ENCODE measurements at regions not wholly inside any gene's neighbourhood (a gene's known extent, or its start where the extent isn't known, plus 50 kb on each side); places are given as distances from the start of the nearest gene placed in this dataset.

- ATAC-seq (no peak), DNase-seq (ENCODE audit: missing footprints) (no peak)
- intact Hi-C loops (cut with DNase I): loop anchor here (5.0 kb wide), 1 partner anchor 169 kb away; no protein-coding TSS in a partner anchor
Observed at GRCh38 chr1:22276396-22276748, 133.5 kb upstream of the WNT4 start.

GRCh38 chr1:22277662-22278061 lies 134.8 kb upstream of the WNT4 start:
- intact Hi-C loops (cut with DNase I): loop anchor here (5.0 kb wide), 1 partner anchor 170 kb away; no protein-coding TSS in a partner anchor

GRCh38 chr1:22279735-22280134 lies 136.8 kb upstream of the WNT4 start:
- no peak for ATAC-seq
- no peak for DNase-seq (ENCODE audit: missing footprints)
- intact Hi-C loops (cut with DNase I): loop anchor here (5.0 kb wide), 1 partner anchor 172 kb away; no protein-coding TSS in a partner anchor

More at GRCh38 chr1:22277662-22278061, 134.8 kb upstream of the WNT4 start:
- DNase-seq (ENCODE audit: missing footprints) (no peak), ATAC-seq (no peak)

- ATAC-seq: no peak
- intact Hi-C loops (cut with DNase I): no loop called here
- no peak for DNase-seq (ENCODE audit: missing footprints)
Observed at GRCh38 chr1:22280526-22280925, 137.6 kb upstream of the WNT4 start.

- ATAC-seq (peak; percentile 23), DNase-seq (ENCODE audit: missing footprints) (no peak)
- intact Hi-C loops (cut with DNase I): no loop called here
Observed at GRCh38 chr1:22281521-22282363, 138.8 kb upstream of the WNT4 start.

- ATAC-seq (no peak), DNase-seq (ENCODE audit: missing footprints) (no peak)
- intact Hi-C loops (cut with DNase I): no loop called here
Observed at GRCh38 chr1:22282364-22282995, 139.6 kb upstream of the WNT4 start.

GRCh38 chr1:22283596-22283995 lies 140.7 kb upstream of the WNT4 start:
- intact Hi-C loops (cut with DNase I): no loop called here
- no peak for ATAC-seq
- no peak for DNase-seq (ENCODE audit: missing footprints)

GRCh38 chr1:22284236-22284635 lies 141.3 kb upstream of the WNT4 start:
- intact Hi-C loops (cut with DNase I): no loop called here
- no peak for ATAC-seq

GRCh38 chr1:22284906-22285548 lies 142.1 kb upstream of the WNT4 start:
- intact Hi-C loops (cut with DNase I): no loop called here
- ATAC-seq (no peak), DNase-seq (ENCODE audit: missing footprints) (no peak)

More at GRCh38 chr1:22284236-22284635, 141.3 kb upstream of the WNT4 start:
- DNase-seq (ENCODE audit: missing footprints): no peak

- DNase-seq (ENCODE audit: missing footprints) (no peak), ATAC-seq (no peak)
- intact Hi-C loops (cut with DNase I): no loop called here
Observed at GRCh38 chr1:22285549-22286396, 142.9 kb upstream of the WNT4 start.

- intact Hi-C loops (cut with DNase I): no loop called here
- no peak for ATAC-seq
- DNase-seq (ENCODE audit: missing footprints): no peak
Observed at GRCh38 chr1:22286491-22286890, 143.6 kb upstream of the WNT4 start.

- DNase-seq (ENCODE audit: missing footprints): no peak
- intact Hi-C loops (cut with DNase I): no loop called here
- ATAC-seq: no peak
Observed at GRCh38 chr1:22287273-22287672, 144.4 kb upstream of the WNT4 start.

- no peak for DNase-seq (ENCODE audit: missing footprints)
- intact Hi-C loops (cut with DNase I): no loop called here
- ATAC-seq: no peak
Observed at GRCh38 chr1:22287946-22288520, 145.1 kb upstream of the WNT4 start.

- DNase-seq (ENCODE audit: missing footprints) (no peak), ATAC-seq (no peak)
- intact Hi-C loops (cut with DNase I): no loop called here
Observed at GRCh38 chr1:22288593-22289241, 145.8 kb upstream of the WNT4 start.

- DNase-seq (ENCODE audit: missing footprints): no peak
- ATAC-seq: no peak
- intact Hi-C loops (cut with DNase I): no loop called here
Observed at GRCh38 chr1:22289307-22289995, 146.6 kb upstream of the WNT4 start.

GRCh38 chr1:22290157-22290556 lies 147.3 kb upstream of the WNT4 start:
- intact Hi-C loops (cut with DNase I): no loop called here
- no peak for ATAC-seq

GRCh38 chr1:22290611-22291010 lies 147.7 kb upstream of the WNT4 start:
- intact Hi-C loops (cut with DNase I): no loop called here
- no peak for DNase-seq (ENCODE audit: missing footprints)
- no peak for ATAC-seq

More at GRCh38 chr1:22290157-22290556, 147.3 kb upstream of the WNT4 start:
- DNase-seq (ENCODE audit: missing footprints): no peak

Measured in Right ventricle myocardium inferior (tissue), 1 donor.